SK-N-SH (cell line): ENCODE measurements at regions not wholly inside any gene's neighbourhood (a gene's known extent, or its start where the extent isn't known, plus 50 kb on each side); places are given as distances from the start of the nearest gene placed in this dataset.

Source experiments
- CTCF ChIA-PET: fragments of 300-600, 350-600 bp; formaldehyde crosslinking; extraction: SDS; loops from one replicate; lab custom pipeline; 2021; lab: Yijun Ruan, JAX
- POLR2A ChIA-PET: fragments of 350-600 bp; sonication (Branson Sonifier 250); formaldehyde crosslinking; extraction: SDS; loops from one replicate; lab custom pipeline; 2020; ENCODE audit warnings: antibody characterized with exemption, inconsistent platforms; lab: Yijun Ruan, JAX
- DNase-seq: peaks from one replicate; pipeline ENCODE4 v3.0.0; 2012
- H2AFZ ChIP-seq: fragments of 200-600 bp; sonication (generic); 2 replicates; pipeline ENCODE4 v1.8.1; 2016; ENCODE audit warnings: antibody characterized with exemption, mild to moderate bottlenecking, low read depth
- H3F3A ChIP-seq: fragments of 200-600 bp; sonication (generic); replicated peaks from 2 replicates; pipeline ENCODE3; 2016; ENCODE audit warnings: antibody characterized with exemption, mild to moderate bottlenecking; ENCODE audit not compliant: insufficient read depth
- H3K27ac ChIP-seq, 2 experiments: fragments of 200-500 bp in 1 of 2; fragments of 200-600 bp in 1 of 2; sonication (Bioruptor generic) in 1 of 2; sonication (generic), shearing (Covaris generic) in 1 of 2; 2 replicates each; pipeline versions ENCODE4 v1.5.1 to v1.6.1; 2014 to 2016; ENCODE audit warnings: low read depth in 2 of 2, inconsistent platforms in 1 of 2, low read length in 1 of 2, mild to moderate bottlenecking in 1 of 2, mixed read lengths in 1 of 2
- H3K27me3 ChIP-seq: fragments of 200-600 bp; sonication (generic), shearing (Covaris generic); 2 replicates; pipeline ENCODE4 v1.6.1; 2016; ENCODE audit warnings: mixed run types; ENCODE audit not compliant: insufficient read depth
- H3K36me3 ChIP-seq, 2 experiments: fragments of 200-500 bp in 1 of 2; fragments of 200-600 bp in 1 of 2; sonication (Bioruptor generic) in 1 of 2; sonication (generic) in 1 of 2; replicated peaks in 1 of 2; 2 replicates each; pipeline versions ENCODE3 to v1.5.1; 2014 to 2016; ENCODE audit warnings: low read length in 1 of 2, mild to moderate bottlenecking in 1 of 2; ENCODE audit not compliant: insufficient read depth in 2 of 2, control insufficient read depth in 1 of 2
- H3K4me1 ChIP-seq, 2 experiments: fragments of 200-500 bp in 1 of 2; fragments of 200-600 bp in 1 of 2; sonication (Bioruptor generic) in 1 of 2; sonication (generic), shearing (Covaris generic) in 1 of 2; 2 replicates each; pipeline versions ENCODE4 v1.5.1 to v1.6.1; 2014 to 2016; ENCODE audit warnings: low read depth in 1 of 2, low read length in 1 of 2, mixed run types in 1 of 2; ENCODE audit not compliant: insufficient read depth in 2 of 2, control insufficient read depth in 1 of 2
- H3K4me2 ChIP-seq: fragments of 200-600 bp; sonication (generic), shearing (Covaris generic); 2 replicates; pipeline ENCODE4 v1.6.1; 2017; ENCODE audit warnings: mixed run types
- H3K4me3 ChIP-seq, 2 experiments: fragments of 200-500 bp in 1 of 2; fragments of 200-600 bp in 1 of 2; sonication (Bioruptor generic) in 1 of 2; sonication (generic), shearing (Covaris generic) in 1 of 2; 2 replicates each; pipeline versions ENCODE4 v1.5.1 to v1.8.1; 2014 to 2016; ENCODE audit warnings: low read depth in 2 of 2, inconsistent platforms in 1 of 2, low read length in 1 of 2, mild to moderate bottlenecking in 1 of 2, mixed read lengths in 1 of 2, moderate library complexity in 1 of 2
- H3K79me2 ChIP-seq: fragments of 200-600 bp; sonication (generic); 2 replicates; pipeline ENCODE4 v1.8.1; 2017; ENCODE audit warnings: mild to moderate bottlenecking; ENCODE audit not compliant: insufficient read depth
- H3K9ac ChIP-seq: fragments of 200-600 bp; sonication (generic); 2 replicates; pipeline ENCODE4 v1.6.1; 2017; ENCODE audit warnings: mixed run types
- H3K9me2 ChIP-seq: fragments of 200-600 bp; sonication (generic); 2 replicates; pipeline ENCODE4 v1.6.1; 2017; ENCODE audit warnings: mixed run types
- H3K9me3 ChIP-seq: fragments of 200-600 bp; sonication (generic); 2 replicates; pipeline ENCODE4 v1.6.1; 2017; ENCODE audit warnings: mixed run types, mild to moderate bottlenecking, moderate library complexity
- H4K20me1 ChIP-seq: fragments of 200-600 bp; sonication (generic); 2 replicates; pipeline ENCODE4 v1.6.1; 2017; ENCODE audit warnings: mild to moderate bottlenecking, mixed run types; ENCODE audit not compliant: insufficient read depth
- CTCF ChIP-seq: fragments of 200-600 bp; sonication (generic); IDR thresholded peaks from 2 replicates; pipeline ENCODE4 v1.6.1; 2017; ENCODE audit warnings: antibody characterized with exemption, mild to moderate bottlenecking, moderate library complexity
- EP300 ChIP-seq, 2 experiments: IDR thresholded peaks; 2 replicates each; pipeline versions ENCODE4 v1.4.0 to v1.6.1; 2012; ENCODE audit warnings: borderline replicate concordance in 1 of 2, low read depth in 1 of 2, low read length in 1 of 2
- FOSL2 ChIP-seq: IDR thresholded peaks from 2 replicates; pipeline ENCODE4 v1.4.0; 2012; ENCODE audit warnings: low read depth, mild to moderate bottlenecking, moderate library complexity, borderline replicate concordance
- FOXJ3 ChIP-seq: sonication (generic); formaldehyde crosslinking; IDR thresholded peaks from 2 replicates; pipeline ENCODE4 v1.5.1; 2020; ENCODE audit warnings: mild to moderate bottlenecking, missing genetic modification reagents
- GABPA ChIP-seq: IDR thresholded peaks from 2 replicates; pipeline ENCODE4 v1.4.0; 2012; ENCODE audit warnings: low read depth, mild to moderate bottlenecking
- GATA2 ChIP-seq: sonication (generic); formaldehyde crosslinking; IDR thresholded peaks from 2 replicates; pipeline ENCODE4 v1.5.0; 2020; ENCODE audit warnings: mild to moderate bottlenecking, missing genetic modification reagents
- JUND ChIP-seq: IDR thresholded peaks from 2 replicates; pipeline ENCODE4 v1.4.0; 2012
- MAX ChIP-seq: IDR thresholded peaks from 2 replicates; pipeline ENCODE4 v1.4.0; 2012; ENCODE audit warnings: low read depth
- MXI1 ChIP-seq: IDR thresholded peaks from 2 replicates; pipeline ENCODE4 v1.6.1; 2012; ENCODE audit warnings: mild to moderate bottlenecking, low read depth, low read length, improper control_type of control experiment
- PBX3 ChIP-seq: IDR thresholded peaks from 2 replicates; pipeline ENCODE4; 2012
- POLR2AphosphoS5 ChIP-seq: IDR thresholded peaks from 2 replicates; pipeline ENCODE4 v1.6.1; 2012; ENCODE audit warnings: low read depth, low read length
- RAD21 ChIP-seq: IDR thresholded peaks from 2 replicates; pipeline ENCODE4 v1.6.1; 2012; ENCODE audit warnings: mild to moderate bottlenecking, low read length
- SIN3A ChIP-seq: IDR thresholded peaks from 2 replicates; pipeline ENCODE4 v1.6.1; 2012; ENCODE audit warnings: low read depth, mild to moderate bottlenecking, low read length, moderate library complexity, borderline replicate concordance
- TCF12 ChIP-seq: IDR thresholded peaks from 2 replicates; pipeline ENCODE4 v1.4.0; 2012
- USF1 ChIP-seq: IDR thresholded peaks from 2 replicates; pipeline ENCODE4 v1.4.0; 2012; ENCODE audit warnings: low read depth, borderline replicate concordance
- USF2 ChIP-seq: fragments of 150-350 bp; IDR thresholded peaks from 2 replicates; pipeline ENCODE4 v1.6.1; 2017; ENCODE audit warnings: antibody characterized with exemption, low read length, low read depth, borderline replicate concordance
- YY1 ChIP-seq: IDR thresholded peaks from 2 replicates; pipeline ENCODE4 v1.4.0; 2012; ENCODE audit warnings: low read depth, mild to moderate bottlenecking
- ZBTB33 ChIP-seq: IDR thresholded peaks from 2 replicates; pipeline ENCODE4 v1.4.0; 2012; ENCODE audit warnings: low read depth, borderline replicate concordance
- WGBS: methylation state at CpG from one replicate; pipeline ENCODE4 v1.1.6; 2017; ENCODE audit warnings: low lambda C conversion rate; 5-methylcytosine and 5-hydroxymethylcytosine counted together

GRCh38 chr13:99886706-99887105 lies 84.9 kb downstream of the ZIC5 start:
- ChIA-PET CTCF (interaction anchor here (0.9 kb wide), 1 partner anchor 12 kb away, joined by 3 read pairs; no protein-coding TSS in a partner anchor), POLR2A (no interaction called here)
- TF ChIP-seq FOSL2 (no peak), PBX3 (no peak), TCF12 (no peak), POLR2AphosphoS5 (no peak), SIN3A (no peak), CTCF (no peak), GABPA (no peak), MAX (no peak), EP300 (IDR thresholded peaks at IDR 0.05; ENCODE audit: borderline replicate concordance in 1 of 2, low read depth in 1 of 2, low read length in 1 of 2) (no peak), FOXJ3 (no peak), ZBTB33 (no peak), RAD21 (no peak), GATA2 (CRISPR knock-in tag) (no peak), YY1 (no peak), USF2 (no peak), JUND (no peak), MXI1 (no peak), USF1 (no peak)
- TF ChIP-seq, all 33 proteins: peak for 0

More at GRCh38 chr13:99886706-99887105, 84.9 kb downstream of the ZIC5 start:
- Histone ChIP-seq H3K27ac (no peak overlapping the region), H3K9me2 (no peaks in the 10 kb centered on the region), H3K4me3 (no peak overlapping the region), H3K36me3 (no peaks in the 10 kb centered on the region), H3K4me1 (no peaks in the 10 kb centered on the region), H3K79me2 (no peaks in the 10 kb centered on the region), H3K9me3 (no peaks in the 10 kb centered on the region), H3K9ac (no peak overlapping the region), H2AFZ (no peak overlapping the region), H4K20me1 (no peaks in the 10 kb centered on the region), H3F3A (no peaks in the 10 kb centered on the region), H3K4me2 (no peak overlapping the region), H3K27me3 (peaks cover 33% of the 10 kb centered on the region; the same call in 1 of the 2 replicates)
- WGBS = 21% methylated on average over 2 of the region's 4 CpGs
- DNase-seq = no peak
